Inferior parietal cortex (tissue), 1 donor: ENCODE measurements at regions not wholly inside any gene's neighbourhood (a gene's known extent, or its start where the extent isn't known, plus 50 kb on each side); places are given as distances from the start of the nearest gene placed in this dataset.
A peak's percentile ranks its signal among the peaks of the same experiment; 100 is the strongest.

Source experiments
- DNase-seq: peaks from one replicate; pipeline ENCODE4 v3.0.0-alpha.2; 2016; ENCODE audit errors: extremely low spot score

DNA sequence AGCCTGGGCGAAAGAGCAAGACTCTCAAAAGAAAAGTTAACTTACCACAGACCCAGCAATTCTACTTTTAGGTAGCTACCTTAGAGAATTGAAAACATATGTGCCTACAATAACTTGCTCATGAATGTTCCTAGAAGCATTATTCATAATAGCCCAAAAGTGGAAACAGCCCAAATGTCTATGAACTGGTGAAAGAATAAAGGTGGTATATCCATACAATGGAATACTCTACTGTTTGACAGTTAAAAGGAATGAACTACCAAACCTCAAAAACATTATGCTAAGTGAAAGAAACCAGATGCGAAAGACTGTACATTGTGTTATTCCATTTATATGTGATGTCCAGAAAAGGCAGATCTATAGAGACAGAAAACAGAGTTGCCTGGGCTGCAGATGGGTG, 131.4 kb downstream of the UCHL1 start:
- no peak for DNase-seq

DNA sequence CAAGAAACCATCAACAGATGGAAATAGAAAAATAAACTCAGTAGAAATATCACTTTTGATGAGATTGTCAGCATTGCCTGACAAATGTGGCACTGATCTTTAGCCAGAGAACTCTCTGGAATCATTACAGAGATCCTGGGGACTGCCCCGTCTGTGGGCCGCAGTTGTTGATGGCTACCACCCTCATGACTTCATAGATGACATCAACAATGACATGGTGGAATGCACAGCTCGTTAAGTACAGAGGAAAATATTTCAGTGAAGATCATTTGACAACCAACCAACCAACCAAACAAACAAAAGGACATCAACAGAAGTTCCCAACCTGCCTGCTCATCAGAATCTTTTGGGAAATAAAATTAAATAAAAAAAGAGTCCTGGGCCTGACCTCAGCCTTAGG, 132.6 kb downstream of the UCHL1 start:
- DNase-seq: no peak

DNA sequence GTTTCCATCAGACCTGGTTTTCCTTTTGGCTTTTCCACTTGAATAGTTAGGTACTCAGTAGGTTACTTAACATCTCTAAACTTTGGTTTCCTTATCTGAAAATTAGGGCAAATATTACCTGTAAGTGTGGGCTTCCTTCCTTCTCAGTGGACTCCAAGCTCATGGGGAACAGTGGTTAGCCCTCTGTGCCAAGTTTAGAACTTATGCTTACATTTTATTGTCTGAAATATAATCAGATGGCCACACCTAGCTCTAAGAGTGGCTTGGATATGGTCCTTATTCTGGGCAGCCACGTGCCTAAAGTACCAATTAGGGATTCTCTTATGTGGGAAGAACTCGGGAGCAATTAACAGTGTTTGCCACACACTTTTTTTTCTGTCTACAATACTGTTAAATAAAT, 133.9 kb downstream of the UCHL1 start:
- DNase-seq: no peak

DNA sequence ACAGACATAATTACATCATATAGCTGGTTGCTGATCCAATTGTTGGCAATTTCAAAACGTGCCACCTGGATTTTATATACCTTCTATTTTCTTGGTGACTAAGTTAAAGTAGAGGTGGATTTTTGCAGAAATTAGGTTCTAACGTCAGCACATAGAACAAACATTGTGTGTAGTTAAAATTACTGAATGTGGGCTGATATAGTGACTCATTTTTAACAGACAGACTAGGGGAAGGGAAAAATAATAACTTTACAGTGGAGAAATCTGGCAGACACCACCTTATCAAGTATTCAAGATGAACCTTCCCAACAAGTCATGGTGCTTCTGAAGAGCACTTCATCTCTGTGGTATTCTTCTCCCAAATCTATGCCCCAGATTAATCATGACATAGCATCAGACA, 134.5 kb downstream of the UCHL1 start:
- no peak for DNase-seq

DNA sequence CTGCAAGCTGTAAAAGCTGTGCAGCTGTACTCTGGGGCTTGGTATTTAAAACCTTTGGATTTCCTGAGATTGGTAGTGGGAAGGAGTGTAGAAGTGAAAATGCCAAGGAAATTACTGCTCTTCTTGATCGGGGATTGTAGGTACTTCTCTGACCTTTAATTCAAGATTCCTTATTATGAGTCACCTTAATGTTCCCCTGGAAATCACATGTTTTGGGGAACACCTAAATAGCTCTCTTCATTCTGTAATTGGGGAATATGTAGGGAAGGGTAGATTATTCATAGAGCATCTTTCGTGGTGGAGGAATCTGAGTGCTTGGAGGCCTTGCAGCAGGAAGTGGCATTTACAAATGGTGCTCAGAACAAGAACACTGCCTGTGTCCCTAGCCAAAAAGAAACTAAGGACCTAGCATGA, 137.8 kb downstream of the UCHL1 start:
- DNase-seq: no peak

DNA sequence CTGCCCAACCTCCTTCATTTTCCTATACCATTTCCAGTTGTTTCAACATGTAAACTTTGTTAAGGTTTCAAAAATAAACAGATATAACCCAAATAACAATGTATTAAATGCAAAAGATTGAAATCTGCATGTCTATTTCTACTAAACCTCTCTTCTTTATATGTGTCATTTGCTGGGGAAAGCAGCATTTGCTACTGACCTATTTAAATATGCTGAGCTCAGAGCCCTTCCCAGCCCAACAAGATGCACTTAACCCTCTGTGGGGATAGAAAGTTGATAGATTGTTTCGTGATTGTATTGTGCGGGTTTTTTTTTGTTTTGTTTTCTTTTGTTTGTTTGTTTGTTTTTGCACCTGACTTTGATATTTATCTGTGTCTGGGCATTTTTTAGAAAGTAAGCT, 139.5 kb downstream of the UCHL1 start:
- no peak for DNase-seq

DNA sequence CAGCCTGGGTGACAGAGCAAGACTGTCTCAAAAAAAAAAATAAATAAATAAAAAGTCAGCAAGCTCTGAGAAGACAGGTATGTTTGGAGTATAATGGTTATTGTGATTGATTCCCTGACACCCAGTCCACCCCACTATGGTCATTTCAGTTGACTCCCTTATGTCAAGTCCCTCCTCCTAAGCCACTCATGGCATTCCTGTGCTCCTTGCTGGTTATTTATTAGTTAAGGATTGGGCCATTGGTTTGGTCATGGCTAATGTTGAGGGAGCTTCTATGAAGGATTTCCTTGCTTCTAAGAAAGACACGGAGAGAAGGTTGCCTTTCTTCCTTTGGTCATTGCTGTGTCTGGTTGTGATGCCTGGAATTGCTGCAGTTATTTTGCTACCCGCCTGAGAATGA, 140.1 kb downstream of the UCHL1 start:
- no peak for DNase-seq

DNA sequence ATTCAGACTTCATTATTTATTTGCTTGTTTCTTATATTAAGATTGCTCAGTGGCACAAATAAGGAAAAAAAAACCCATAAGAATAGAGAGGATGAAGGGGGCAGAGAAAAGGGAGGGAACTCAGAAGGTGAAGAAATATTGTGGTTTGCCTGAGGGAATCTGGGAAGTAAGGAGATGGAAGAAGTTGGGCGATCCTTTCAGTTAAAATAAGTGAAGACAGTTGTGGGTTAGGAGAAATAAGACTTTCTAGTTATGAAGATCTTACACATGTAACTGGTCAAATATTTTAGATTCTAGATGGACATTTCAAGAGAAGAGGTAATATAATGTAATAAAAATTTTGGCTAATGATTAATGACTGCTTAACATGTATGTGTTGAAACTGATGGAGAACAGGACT, 138.7 kb upstream of the LIMCH1 start:
- DNase-seq: no peak

DNA sequence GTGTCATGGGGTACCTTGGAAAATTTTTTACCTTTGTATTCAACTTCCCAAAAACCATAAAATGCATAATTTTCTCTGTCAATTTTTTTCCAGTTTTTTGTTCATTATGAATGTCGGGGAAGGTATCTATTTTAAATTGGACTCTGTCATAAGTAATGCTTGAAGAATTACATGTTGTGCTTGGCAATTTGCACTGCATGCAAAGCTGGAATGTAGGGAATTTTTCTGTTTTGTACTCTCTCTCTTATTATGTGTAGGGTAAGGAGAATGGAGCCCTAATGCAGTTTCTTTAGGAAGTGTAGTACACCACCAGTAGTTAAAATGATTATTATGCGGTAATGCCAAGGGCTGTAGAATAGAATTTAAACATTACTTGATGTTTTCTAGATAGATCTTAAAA, 137.7 kb upstream of the LIMCH1 start:
- no peak for DNase-seq

DNA sequence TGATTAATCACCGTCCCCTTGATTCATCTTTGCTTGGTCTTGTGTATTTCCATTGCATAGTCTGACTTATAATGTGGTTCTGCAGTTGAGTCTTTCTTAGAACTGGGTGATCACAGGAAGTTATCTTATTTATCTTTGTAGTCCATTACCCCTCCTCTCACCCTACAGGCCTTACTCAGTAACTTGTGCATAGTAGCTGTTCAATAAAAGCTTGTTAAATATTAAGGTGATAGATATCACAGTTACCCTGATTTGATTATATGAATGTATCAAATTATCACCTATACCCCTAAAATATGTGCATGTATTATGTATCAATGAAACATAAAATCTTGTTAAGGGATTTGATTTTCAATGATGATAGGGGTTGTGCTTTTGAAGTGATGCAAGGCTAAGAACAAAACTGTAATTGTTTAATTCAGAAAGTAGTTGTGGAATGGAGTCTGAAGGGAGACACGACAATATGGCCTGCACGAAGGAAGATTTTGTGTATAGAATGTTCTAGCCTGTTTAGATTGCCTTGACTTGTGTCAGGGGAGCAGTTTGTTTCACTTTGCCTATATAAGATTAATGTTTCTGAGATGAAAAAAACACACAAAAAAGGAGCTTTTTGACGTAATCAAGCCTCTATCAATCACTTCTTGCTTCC, 132.4 kb upstream of the LIMCH1 start:
- DNase-seq: no peak

DNA sequence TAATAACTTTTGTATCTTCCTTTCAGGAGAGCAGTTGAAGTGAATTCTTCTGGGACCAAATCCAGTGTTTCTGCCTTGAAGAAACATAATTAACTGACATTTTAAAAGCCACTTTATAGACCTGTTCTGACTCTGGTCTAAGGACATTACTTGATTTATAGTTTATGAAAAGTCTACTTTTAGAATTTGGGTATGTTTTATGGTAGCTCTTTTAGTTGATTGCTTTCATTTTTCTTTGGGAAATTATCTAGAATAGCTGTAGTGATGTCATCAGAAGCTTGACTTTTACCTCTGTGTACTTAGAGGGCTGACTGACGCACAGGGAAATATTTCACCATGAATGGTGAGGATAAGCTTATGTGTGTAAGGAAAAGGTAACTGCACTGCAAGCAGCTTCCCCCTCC, 131.8 kb upstream of the LIMCH1 start:
- no peak for DNase-seq

DNA sequence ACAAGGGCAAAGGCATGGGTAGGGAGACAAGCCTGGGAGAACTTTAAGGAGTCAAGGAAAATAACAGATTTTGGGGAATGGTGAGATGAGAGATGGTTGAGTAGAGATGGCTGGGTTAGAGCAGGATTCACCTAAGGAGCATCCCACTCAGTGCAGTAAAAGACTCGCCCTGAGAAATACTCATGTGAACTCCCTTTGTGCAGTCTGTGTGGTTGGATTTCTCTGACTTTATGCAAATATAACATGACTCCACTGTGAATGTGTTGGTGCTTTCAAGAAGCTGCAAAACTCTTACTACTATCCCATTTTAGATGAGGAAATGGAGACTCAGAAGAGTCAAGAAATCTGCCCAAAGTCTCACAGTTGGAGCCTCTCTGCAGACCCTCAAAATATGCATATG, 129.8 kb upstream of the LIMCH1 start:
- no peak for DNase-seq

DNA sequence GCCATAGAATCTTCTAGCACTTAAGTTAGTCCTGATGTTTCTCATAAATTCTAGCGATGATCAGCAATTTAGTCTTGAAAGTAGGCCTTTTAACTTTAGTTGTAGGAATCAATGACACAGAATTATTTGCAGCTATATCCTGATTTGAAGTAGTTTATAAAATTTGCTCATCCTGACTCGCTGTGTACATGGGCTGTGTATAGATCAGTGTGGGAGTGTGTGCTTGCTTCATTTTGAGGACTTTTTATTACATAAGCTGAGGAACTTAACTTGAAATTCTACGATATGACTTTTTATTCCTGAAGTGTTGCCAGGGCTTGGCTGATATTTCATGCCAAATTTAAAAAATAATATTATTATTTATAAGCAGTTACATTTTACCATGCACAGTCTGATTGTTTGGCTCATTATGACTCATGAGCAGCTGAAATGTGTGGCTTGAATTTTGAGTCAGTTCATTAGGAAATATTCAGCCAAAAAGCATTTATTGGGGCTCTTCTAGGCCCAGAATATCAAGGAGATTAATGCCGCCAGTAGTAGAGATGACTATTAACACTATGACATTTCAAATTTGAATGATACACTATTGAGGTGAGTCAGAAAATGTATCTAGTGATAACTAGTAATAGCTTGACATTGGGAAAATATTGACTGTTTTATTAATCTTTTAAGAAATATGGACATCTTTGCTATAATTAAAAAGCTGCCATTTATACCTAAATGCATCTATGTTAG, 128.9 kb upstream of the LIMCH1 start:
- no peak for DNase-seq

DNA sequence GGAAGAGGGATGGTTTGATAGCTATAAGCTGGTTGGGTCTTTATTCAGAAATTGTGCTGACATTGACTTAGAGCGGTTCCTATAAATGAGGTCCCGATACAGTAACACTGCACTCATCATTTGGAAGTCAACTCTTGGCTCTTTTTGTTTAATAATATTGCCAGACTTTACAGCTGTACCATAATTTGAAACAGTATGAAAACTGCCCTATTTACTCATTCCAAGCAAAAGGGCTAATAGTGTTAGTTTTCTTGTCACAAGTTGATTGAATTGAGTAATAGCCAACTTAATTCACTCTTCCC, 128.4 kb upstream of the LIMCH1 start:
- DNase-seq: no peak

DNA sequence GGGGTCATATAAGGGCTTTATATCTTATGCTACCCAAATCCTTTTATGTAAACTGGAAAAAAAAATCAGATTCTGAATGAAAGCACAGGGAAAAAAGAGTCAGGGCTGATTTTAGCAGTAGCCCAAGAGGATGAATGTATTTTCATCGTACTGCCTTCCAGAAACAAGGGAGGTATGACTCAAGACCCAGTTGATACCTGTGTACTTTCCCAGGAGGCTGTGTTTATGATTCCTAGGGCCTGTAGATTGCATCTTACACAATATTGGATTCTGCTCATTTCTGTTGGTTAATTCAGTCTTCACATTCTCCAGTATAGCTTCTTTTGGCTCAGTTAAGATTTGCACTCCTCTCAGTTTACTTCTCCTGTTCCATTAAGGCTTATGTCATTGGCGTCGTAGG, 127.9 kb upstream of the LIMCH1 start:
- no peak for DNase-seq

DNA sequence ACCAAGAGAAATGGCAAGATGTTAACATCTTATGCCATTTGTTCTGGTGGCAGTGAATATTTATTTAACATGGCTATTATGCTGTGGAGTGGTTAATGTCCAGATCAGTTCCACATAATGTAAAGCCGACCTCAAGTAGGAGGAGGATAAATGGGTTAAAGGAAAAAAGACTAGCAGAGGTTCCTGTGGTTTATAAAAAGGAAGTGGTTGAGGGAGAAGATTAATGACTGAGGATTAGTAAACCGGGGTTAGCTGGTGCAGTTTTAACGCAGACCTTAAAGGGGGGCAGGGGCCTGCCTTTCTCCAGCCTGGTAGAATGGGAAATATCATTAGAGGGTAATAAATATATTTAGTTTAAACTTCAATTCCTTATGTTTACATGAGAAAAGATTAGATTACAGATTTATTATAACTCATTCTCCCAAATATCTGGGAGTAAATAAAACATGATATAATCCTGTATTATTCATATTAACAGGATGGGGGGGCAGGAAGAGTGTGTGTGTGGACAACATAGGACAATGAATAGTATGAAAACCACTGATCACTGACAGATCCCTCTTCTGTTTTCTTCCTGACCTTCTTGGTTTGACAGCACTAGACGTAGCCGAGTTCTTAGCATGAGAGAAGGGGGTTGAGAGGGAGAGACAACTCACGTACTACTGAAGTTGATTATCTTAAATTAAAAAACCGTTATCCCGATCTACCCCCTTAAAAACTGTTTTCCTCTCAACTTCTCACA, 124.1 kb upstream of the LIMCH1 start:
- DNase-seq: no peak

DNA sequence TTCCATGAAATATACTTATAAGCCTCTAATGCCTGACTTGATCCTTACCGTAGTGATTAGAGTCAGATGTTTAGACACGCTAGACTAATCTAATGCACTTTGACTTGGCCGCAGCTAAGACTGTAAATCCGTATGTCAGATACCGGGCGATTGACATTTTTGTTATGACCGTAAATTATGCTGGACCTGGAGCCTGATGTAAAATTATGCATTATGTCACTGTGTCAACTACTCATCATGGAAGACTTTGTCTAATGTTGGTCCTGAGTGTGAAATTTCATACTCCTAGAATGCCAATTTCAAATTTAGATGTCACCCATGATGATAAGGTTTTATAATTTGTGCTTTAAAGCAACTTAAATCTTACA, 123.6 kb upstream of the LIMCH1 start:
- no peak for DNase-seq

DNA sequence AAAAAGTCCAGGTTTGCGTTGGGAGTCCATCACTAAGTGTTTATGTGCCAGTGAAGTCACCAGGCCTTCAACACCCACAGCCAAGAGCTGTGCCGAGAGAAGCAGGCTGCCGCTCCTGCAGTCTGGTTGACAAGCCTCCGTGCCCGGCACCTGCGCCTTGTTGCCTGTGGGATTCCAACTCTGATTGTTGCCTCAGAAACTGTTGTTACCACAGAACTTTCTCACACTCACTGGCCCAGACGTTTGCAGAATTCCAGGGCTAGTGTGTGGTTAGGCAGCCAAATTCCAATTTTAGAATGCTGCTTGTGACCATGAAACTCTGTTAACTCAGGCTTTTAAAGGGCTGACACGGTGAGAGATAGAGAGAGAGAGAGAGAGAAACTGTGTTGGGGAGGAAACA, 119.5 kb upstream of the LIMCH1 start:
- DNase-seq: peak; percentile 60

DNA sequence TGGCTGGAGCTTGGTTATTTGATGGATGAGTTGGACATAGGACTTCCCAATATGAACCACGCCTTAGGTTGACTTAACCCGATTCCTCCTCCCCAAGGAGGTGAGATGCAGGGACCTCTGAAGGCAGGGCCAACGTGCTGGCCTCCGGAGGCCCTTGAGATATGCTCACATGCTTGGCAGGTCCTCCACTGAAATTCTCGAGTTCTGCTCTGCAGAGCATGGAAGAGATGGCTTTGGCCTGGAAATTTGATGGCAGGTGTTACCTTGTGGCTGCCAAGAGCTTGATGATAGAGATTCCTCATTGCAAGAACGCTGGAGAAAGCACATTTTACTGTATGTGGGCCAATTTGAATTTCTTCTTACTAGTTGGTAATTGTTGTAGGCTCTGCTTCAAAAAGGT, 117.4 kb upstream of the LIMCH1 start:
- no peak for DNase-seq

DNA sequence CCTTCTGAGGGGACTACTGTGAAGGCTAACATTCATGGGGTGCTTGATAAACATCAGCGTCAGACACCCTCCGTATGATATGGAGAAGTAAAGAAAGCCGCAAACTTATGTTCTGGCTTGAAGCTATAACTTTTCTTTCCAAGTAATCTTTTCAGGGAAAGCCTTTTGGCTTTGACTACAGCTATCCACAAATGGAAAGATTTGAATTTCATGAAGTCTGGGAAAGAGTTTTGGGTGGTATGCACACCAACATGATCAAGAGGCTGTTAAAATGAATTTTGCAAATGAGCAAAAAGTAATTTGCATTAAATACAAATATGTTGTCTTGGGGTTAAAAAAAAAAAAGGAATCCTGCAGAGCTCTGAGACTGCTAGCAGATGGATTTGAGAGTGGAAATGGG, 114.8 kb upstream of the LIMCH1 start:
- DNase-seq: no peak

DNA sequence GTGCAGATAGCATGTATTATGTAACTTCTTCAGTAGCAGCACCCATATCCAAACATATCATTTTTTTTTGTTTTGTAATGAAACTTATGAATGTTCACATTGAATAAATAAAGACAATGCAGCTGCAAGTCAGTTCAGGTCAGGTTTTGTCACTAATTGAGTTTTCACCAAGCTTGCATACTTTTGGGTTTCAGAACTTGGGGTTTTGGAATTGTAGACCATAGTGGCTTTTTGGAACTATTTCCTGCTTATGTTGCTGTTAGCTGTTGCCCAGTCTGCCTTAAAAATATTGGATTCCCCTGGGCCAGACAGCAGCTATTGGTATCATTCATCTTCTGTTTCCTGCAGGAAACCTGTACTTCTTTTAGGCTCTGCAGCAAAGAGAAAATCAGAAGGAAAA, 113.4 kb upstream of the LIMCH1 start:
- DNase-seq: no peak

DNA sequence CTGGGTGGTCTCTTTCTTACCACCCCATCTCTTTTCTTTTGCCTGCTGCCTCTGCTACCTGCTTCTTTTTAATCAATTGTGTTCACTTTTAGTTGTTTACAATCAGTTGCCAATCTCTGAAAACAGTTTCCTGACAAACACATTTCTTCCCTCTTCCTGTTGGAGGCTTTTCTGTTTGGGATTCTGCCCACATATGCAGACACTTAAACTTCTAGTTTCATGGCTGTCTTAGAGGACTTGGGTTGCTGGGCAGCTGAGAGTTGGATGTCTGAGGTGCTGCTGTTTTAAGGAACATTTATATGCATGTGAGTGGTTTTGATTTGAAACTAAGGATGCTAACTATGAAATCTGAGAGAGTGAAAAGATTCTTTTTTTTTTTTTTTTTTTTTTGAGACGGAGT, 112.3 kb upstream of the LIMCH1 start:
- no peak for DNase-seq

DNA sequence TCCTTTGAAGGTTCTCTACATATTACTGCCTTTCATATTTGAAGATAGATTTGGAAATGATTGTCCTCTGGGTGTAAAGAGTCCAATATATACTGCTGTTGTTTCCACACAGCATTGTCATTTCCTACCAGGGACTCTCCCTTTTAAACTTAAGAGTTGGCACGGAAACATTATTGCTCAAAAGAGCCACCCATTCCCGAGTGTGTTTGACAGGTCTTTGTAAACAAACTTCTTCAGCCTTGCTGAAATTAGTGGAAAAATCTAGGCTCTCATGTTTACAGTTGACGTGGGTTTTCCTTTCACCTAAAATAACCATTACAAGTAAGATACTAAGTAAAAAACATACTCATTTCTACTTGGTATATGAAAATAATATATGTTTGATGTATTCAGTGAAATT, 111.4 kb upstream of the LIMCH1 start:
- DNase-seq: no peak
